ENCODE measurements at regions not wholly inside any gene's neighbourhood (a gene's known extent, or its start where the extent isn't known, plus 50 kb on each side); places are given as distances from the start of the nearest gene placed in this dataset.
"Not testable (repeated sequence)": the region's sequence is repeated elsewhere in the genome, so short reads cannot be mapped to it uniquely, and the experiment has no call there.

- DNase-seq (ENCODE audit: low spot score): no peak
Observed at GRCh38 chr2:16459606-16460005, 206.0 kb downstream of the CYRIA start.

GRCh38 chr2:16454621-16455020 lies 211.0 kb downstream of the CYRIA start:
- DNase-seq (ENCODE audit: low spot score): no peak

GRCh38 chr2:16452123-16452522 lies 213.5 kb downstream of the CYRIA start:
- no peak for DNase-seq (ENCODE audit: low spot score)

DNA sequence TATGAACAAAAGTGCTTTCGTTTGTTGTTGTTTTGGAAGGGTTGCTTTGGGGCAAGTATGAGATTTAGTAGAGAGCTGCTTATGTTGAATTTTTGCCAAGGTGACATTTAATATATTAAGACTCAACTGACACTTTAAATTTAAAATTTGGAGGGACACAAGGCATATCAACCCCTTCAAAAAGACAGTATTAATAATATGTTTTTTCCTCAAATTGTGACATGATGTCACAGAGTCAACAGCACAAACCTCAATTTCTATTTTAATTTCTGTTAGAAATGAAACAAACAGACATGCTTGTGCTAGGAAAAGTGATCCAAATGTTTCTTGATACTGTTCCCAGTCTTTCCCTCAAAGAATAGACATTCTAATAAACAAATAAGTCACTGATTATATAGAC lies 218.9 kb downstream of the CYRIA start:
- DNase-seq (ENCODE audit: low spot score): no peak

DNA sequence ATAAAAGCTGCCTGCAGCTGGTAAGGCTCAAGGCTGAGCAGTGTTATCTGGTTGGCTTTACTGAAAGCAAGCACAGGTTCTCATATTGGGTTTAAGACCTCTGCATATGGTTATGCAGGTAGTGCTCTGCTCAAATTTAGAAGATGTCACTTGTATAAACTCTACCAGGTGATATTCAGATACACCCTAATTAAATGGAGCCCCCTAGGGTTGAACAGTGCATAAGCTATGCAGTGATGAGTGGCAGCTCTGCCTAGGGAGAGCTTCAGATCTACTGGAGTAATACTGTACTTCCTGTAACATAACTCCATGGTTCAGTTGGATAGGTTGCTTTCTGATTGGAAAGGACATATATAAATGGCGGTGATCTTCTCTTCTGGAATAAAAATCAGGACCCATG lies 222.7 kb downstream of the CYRIA start:
- DNase-seq (ENCODE audit: low spot score): no peak

- no peak for DNase-seq (ENCODE audit: low spot score)
Observed at GRCh38 chr2:16441431-16441830, 224.2 kb downstream of the CYRIA start.

DNA sequence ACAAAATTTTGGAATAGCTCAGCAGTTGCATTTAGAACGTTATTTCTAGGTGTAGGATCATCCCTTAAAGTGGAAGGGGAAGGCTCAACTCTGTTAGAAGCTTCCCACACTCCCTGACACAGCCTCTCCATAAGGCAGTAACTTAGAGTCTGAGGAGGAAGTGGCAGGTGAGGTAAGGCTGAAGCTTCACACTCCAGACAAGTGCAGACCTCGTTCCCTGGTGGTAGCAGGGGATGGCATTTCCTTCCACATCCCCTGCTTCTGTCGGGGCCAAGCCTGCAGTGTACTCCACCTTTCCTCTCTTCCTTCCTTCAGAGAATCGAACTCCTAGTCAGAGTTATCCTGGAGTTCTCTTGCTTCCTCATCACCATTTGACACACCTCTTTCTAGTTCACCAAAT lies 224.7 kb downstream of the CYRIA start:
- DNase-seq (ENCODE audit: low spot score): no peak

DNA sequence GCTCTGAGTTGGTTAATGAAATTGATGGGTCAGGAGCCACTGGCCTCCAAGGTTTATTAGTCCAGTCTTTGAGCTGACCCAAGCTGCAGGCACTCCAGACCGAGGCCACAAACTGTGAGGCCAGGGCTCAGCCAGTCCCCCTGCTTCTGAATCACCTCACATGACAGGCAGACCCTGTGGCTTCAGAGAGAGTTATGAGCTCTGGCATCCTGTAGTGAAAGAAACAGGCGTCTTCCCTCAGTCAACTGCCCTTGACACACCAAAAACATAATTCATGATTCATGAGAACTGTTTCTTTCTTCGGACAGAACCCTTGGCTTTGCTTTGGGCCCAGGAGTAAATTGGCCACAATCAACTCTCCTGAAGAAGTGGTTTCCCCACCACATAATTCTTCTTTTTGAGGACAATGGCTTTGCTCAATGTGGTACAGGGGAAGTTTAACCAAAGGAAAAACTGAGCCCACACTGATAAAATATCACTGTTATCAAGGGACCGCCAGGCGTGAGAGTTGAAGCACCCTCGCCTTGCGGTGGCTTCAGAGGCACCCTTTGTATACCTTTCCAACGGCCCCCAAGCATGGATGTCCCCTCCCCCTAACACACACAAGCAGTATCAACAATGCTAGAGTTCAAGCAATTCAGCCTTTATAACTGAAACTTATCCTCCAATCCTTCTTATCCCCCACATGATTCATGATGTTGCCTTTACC lies 226.9 kb downstream of the CYRIA start:
- DNase-seq (ENCODE audit: low spot score): no peak

- DNase-seq (ENCODE audit: low spot score): no peak
Observed at GRCh38 chr2:16437189-16437588, 228.4 kb downstream of the CYRIA start.

GRCh38 chr2:16434393-16434792 lies 231.2 kb downstream of the CYRIA start:
- DNase-seq (ENCODE audit: low spot score): no peak

DNA sequence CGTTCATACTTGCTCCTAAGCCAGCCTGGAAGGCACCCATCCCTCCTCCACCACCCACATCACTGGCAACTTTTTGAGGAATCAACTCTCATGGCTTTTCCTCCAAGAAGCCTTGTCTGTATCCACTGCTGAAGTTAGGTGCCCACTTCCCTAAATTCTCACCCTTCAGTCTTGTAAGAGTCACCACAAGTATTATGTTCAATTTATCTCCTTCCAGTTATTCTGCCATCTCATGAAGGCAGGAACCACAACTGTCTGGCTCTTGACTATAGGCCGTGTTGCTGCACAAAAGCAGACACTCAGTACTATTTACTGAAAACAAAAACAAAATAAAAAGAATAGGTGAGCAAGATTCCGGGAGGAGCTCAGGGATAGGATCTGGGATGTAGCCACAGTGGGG lies 234.8 kb downstream of the CYRIA start:
- no peak for DNase-seq (ENCODE audit: low spot score)

DNA sequence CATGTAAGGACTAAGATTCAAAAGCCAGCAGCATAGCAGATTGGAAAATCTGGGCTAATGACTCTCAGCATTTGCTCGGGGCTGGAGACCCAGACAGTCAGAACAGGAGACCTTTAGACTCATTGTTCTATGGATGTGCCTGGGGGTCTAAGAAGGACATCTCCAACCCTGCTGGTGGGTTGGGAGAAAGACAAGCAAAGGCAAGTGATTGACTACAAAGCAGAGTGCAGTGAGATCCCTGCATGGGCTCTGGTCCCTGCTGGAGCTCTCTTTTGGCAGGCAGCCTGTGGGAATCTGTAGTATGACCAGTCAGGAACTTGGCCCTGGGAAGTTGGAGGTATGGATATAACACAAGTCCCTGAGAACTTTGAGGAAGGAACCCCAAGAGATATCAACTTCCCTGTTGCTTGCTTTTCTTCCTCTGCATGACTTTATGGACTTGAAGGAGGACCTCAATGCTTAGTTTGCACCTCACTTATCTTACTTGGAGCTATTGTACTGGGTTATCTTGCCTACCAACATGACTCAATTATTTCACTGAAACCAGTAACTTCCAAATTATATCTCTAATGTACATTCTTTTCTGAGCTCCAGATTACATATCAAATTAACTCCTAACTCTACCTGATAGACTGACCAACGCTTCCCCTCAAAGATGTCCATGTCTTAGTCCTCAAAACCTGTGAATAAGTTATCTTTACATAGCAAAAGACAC lies 236.0 kb downstream of the CYRIA start:
- DNase-seq (ENCODE audit: low spot score): no peak

DNA sequence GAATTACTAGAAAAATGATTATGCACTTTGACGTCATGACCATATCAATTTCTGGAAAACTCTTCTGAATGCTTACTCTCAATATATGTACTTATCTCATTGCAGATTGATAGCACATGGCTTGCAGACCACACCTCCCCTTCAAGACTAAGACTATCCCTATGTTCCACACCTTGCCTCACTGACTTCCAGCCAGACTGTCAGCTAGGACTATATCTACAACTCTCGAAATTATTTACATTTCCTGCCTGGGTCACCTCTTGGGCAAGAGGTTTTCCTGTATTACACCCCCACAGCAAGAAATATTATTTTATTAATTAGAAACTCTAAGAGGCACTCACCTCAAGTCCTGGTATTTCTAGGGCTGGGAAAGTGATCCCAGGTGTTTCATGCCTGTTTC lies 236.6 kb downstream of the CYRIA start:
- no peak for DNase-seq (ENCODE audit: low spot score)

DNA sequence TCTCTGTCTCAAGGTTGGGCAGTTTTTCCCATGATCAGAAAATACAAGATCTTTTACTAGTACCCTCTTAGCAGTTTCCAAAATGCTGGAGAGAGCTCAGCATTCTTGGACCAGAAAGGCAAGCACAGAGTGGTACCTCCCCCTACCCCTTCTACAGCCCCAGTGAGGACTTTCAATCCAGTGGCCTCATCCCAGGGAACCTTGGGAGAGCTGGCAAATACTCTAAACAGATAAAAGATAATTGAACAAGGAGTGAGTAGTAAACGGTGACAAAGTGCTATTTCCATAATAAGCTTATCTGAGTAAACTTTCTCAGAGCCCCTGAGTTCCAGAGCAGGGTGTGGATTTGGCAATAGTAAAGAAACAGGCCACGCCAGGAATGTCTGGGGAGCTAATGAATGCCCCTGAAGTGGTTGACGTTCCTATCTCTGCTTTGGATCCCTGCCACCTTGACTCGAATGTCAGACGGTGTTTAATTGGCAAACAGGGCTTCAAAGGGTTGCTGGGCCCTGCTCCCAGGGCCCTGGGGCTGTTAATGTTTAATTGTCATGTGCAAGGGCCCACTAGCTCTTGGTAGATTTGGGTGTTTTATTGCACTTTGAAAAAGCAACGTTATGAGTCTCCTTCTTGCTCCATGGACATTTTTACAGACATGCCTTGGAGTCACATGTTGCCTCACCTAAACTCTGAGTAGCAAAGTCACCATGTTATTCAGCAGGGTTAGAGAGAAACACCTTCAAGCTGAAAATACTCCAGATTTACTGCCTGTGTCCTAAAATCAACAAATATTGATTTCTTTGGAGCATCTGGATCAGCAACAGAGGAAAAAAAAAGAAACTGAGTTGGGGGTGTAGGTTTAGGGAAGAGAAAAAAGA lies 239.9 kb downstream of the CYRIA start:
- no peak for DNase-seq (ENCODE audit: low spot score)

GRCh38 chr2:16420421-16420820 lies 245.2 kb downstream of the CYRIA start:
- no peak for DNase-seq (ENCODE audit: low spot score)

DNA sequence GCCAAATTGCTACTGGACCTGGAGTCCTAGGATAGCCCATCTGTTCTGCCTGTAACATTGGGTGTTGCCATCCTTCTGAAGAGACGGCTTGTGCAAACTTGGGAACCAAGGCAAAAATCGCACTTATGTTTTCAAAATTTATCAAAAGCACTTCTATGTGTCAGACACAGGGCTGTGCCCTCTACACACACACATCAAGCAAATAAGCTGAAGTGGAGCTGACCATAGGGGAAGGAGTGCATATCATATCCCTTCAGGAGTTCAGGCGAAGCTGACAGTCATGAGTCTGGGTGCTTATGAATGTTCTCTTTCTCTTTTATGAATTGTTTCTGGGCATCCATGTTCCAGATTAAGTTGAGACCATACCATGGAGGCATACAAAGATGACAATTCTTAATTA lies 247.9 kb downstream of the CYRIA start:
- no peak for DNase-seq (ENCODE audit: low spot score)

DNA sequence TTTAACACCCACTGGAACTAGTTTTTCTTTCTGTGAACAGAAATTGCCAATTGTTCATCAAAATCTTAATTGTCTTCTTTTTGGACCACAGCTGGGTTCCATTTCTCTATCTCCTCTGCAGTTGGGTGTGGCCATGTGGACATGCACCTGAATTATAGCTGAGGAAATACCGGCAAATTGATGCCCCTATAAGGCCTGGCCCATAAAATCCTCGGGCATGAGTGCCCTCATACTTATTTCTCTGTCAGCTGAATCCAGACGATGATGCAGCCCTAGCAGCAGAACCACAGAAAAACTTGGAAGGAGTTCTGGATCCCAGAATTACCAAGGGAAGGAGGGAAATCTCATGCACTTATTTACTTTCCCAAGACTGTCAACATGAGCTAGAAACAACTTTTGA lies 249.0 kb downstream of the CYRIA start:
- no peak for DNase-seq (ENCODE audit: low spot score)

DNA sequence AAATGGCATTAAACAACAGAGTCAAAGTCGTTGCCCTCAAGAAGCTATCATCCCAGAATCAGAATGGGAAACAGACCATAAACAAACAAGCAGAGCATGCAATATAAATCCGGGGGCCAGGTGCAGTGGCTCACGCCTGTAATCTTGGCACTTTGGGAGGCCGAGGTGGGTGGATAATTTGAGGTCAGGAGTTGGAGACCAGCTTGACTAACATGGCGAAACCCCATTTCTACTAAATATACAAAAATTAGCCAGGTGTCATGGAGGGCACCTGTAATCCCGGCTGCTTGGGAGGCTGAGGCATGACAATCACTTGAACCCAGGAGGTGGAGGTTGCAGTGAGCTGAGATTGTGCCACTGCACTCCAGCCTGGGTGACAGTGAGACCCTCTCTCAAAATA lies 249.8 kb downstream of the CYRIA start:
- DNase-seq (ENCODE audit: low spot score): not testable (repeated sequence)

DNA sequence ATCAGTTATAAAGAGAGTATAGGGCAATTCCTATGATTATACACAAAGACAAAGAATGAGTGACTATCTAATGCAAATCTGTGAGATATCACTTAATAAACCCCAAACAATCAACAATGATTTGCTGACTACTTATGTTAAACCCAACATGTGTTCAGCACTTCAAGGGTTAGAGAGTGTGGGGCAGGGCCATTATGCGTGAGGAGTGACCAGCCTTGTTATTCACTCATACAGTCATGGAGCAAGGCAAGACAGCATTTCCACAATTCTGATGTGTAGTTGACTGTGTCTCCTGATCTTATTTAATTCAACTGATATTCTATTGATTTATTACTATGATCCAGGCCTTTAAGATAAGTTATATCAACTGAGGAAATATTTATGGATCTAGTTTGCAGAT lies 251.7 kb downstream of the CYRIA start:
- DNase-seq (ENCODE audit: low spot score): no peak

DNA sequence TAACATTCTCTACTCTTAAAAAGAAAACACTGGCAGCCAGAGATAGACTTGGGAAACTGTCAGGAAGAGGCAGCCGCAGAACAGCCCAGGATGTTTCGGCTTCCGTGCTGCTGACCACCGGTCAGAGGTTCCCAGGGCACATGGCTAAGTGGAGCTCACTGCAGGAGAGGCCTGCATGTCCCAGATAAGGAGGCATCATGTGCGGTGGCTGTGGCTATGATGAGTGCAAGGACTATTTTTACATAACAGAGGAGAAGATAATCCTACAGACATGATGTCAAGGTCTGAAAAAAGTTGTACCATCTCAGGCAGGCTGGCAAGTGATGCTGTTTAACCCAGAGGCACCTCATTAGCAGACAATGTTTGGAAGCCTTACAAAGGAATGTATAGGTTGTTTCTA lies 252.3 kb downstream of the CYRIA start:
- no peak for DNase-seq (ENCODE audit: low spot score)

- DNase-seq (ENCODE audit: low spot score): no peak
Observed at GRCh38 chr2:16412321-16413030, 253.2 kb downstream of the CYRIA start.

DNA sequence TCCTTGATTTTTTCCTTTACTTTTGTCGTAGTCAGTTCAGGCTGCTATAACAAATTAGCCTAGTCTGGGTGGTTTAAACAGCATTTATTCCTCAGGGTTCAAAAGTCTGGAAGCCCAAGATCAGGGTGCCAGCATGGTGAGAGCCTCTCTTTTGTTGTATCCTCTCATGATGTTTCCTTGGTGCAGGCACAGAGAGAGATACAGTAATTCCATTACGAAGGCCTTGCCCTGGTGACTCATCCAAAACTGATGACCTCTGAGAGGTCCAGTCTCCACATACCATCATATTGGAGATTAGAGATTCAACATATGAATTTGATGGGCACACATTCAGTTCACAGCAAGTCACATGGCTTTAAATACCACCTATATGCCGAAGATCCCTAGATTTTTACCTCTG lies 253.8 kb downstream of the CYRIA start:
- no peak for DNase-seq (ENCODE audit: low spot score)
